Panc1 (cell line): ENCODE measurements at regions not wholly inside any gene's neighbourhood (a gene's known extent, or its start where the extent isn't known, plus 50 kb on each side); places are given as distances from the start of the nearest gene placed in this dataset.

ENCODE experiments used
- POLR2AphosphoS5 ChIP-seq: IDR thresholded peaks from 2 replicates; pipeline ENCODE4 v1.6.1; 2012; ENCODE audit warnings: mild to moderate bottlenecking, low read depth, low read length, moderate library complexity
- TCF7L2 ChIP-seq: IDR thresholded peaks from 2 replicates; pipeline ENCODE4 v1.6.1; 2011; ENCODE audit warnings: mild to moderate bottlenecking, low read depth, low read length, inconsistent platforms
- TF ChIP-seq, protein P1 (sequence below): fragments of 450-650 bp; IDR thresholded peaks from 2 replicates; pipeline ENCODE4 v1.5.1; 2017; ENCODE audit warnings: mild to moderate bottlenecking
- TF ChIP-seq, protein P2 (sequence below), 2 experiments: IDR thresholded peaks; 2 replicates each; pipeline ENCODE4 v1.6.1; 2011 to 2012; ENCODE audit warnings: low read depth in 2 of 2, control low read depth in 1 of 2, low read length in 1 of 2, mild to moderate bottlenecking in 1 of 2, moderate library complexity in 1 of 2; ENCODE audit not compliant: insufficient read depth in 1 of 2

DNA sequence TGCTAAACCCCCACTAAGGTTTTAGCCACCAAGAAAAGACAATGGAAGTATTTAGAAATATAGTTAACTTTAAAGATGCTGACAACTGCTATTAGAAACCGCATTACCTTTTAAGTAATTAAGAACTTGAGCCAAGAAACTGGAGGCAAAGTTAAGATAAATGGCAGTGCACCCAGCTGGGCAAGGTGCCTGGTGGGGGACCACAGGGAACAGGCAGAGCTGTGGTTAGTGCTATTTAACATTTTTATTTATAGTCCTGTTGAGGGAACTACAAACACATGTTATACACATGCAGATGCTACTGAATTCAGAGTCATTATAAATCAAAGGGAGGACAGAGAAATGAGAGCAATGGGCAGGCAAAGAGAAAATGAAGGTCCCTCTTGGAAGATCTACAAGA, 447.9 kb downstream of the TFAP2B start:
- TF ChIP-seq POLR2AphosphoS5 (no peak), TCF7L2 (no peak)
- TF ChIP-seq, protein P1, sequence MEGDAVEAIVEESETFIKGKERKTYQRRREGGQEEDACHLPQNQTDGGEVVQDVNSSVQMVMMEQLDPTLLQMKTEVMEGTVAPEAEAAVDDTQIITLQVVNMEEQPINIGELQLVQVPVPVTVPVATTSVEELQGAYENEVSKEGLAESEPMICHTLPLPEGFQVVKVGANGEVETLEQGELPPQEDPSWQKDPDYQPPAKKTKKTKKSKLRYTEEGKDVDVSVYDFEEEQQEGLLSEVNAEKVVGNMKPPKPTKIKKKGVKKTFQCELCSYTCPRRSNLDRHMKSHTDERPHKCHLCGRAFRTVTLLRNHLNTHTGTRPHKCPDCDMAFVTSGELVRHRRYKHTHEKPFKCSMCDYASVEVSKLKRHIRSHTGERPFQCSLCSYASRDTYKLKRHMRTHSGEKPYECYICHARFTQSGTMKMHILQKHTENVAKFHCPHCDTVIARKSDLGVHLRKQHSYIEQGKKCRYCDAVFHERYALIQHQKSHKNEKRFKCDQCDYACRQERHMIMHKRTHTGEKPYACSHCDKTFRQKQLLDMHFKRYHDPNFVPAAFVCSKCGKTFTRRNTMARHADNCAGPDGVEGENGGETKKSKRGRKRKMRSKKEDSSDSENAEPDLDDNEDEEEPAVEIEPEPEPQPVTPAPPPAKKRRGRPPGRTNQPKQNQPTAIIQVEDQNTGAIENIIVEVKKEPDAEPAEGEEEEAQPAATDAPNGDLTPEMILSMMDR: no peak
- TF ChIP-seq, protein P2, sequence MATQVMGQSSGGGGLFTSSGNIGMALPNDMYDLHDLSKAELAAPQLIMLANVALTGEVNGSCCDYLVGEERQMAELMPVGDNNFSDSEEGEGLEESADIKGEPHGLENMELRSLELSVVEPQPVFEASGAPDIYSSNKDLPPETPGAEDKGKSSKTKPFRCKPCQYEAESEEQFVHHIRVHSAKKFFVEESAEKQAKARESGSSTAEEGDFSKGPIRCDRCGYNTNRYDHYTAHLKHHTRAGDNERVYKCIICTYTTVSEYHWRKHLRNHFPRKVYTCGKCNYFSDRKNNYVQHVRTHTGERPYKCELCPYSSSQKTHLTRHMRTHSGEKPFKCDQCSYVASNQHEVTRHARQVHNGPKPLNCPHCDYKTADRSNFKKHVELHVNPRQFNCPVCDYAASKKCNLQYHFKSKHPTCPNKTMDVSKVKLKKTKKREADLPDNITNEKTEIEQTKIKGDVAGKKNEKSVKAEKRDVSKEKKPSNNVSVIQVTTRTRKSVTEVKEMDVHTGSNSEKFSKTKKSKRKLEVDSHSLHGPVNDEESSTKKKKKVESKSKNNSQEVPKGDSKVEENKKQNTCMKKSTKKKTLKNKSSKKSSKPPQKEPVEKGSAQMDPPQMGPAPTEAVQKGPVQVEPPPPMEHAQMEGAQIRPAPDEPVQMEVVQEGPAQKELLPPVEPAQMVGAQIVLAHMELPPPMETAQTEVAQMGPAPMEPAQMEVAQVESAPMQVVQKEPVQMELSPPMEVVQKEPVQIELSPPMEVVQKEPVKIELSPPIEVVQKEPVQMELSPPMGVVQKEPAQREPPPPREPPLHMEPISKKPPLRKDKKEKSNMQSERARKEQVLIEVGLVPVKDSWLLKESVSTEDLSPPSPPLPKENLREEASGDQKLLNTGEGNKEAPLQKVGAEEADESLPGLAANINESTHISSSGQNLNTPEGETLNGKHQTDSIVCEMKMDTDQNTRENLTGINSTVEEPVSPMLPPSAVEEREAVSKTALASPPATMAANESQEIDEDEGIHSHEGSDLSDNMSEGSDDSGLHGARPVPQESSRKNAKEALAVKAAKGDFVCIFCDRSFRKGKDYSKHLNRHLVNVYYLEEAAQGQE (IDR thresholded peaks at IDR 0.05; ENCODE audit: insufficient read depth in 1 of 2, low read depth in 2 of 2, low read length in 1 of 2): no peak
